WTC11 (cell line): ENCODE measurements at regions not wholly inside any gene's neighbourhood (a gene's known extent, or its start where the extent isn't known, plus 50 kb on each side); places are given as distances from the start of the nearest gene placed in this dataset.

Experiments
- ATAC-seq: fragments of 200-7000 bp; cut with Tn5 transposase; 2 replicates; pipeline ENCODE4 v1.10.0; 2021; ENCODE audit warnings: mild to moderate bottlenecking, moderate library complexity
- CTCF ChIA-PET: fragments of 300-600 bp; sonication (Branson Sonifier 250); formaldehyde crosslinking; loops from one replicate; lab custom pipeline; 2021; ENCODE audit warnings: antibody characterized with exemption; lab: Charles Lee
- POLR2A ChIA-PET: fragments of 350-600 bp; sonication (Branson Sonifier 250); formaldehyde crosslinking; loops from one replicate; lab custom pipeline; 2021; ENCODE audit warnings: antibody characterized with exemption; lab: Charles Lee
- DNase-seq: peaks from one replicate; pipeline ENCODE4 v3.0.0; 2021; ENCODE audit warnings: low spot score
- H3K27ac Mint-ChIP-seq: 2 replicates; pipeline ENCODE4 v1.8.0; 2021; ENCODE audit warnings: mixed read lengths
- H3K27me3 Mint-ChIP-seq: 2 replicates; pipeline ENCODE4 v1.8.0; 2021; ENCODE audit warnings: low read depth, mild to moderate bottlenecking, moderate library complexity, mixed read lengths
- H3K36me3 Mint-ChIP-seq: 2 replicates; pipeline ENCODE4 v1.8.0; 2021; ENCODE audit warnings: mixed read lengths
- H3K4me1 Mint-ChIP-seq: 2 replicates; pipeline ENCODE4 v1.8.0; 2022; ENCODE audit warnings: mixed read lengths
- H3K4me3 Mint-ChIP-seq: 2 replicates; pipeline ENCODE4 v1.8.0; 2021; ENCODE audit warnings: mild to moderate bottlenecking, moderate library complexity, mixed read lengths
- H3K9me3 Mint-ChIP-seq: 2 replicates; pipeline ENCODE4 v1.8.0; 2021; ENCODE audit warnings: mixed read lengths
- AFF4 ChIP-seq: sonication (generic); formaldehyde crosslinking; IDR thresholded peaks from 2 replicates; pipeline ENCODE4 v1.8.1; 2023; ENCODE audit warnings: mild to moderate bottlenecking, missing genetic modification reagents, borderline replicate concordance
- CREM ChIP-seq: sonication (generic); formaldehyde crosslinking; IDR thresholded peaks from 2 replicates; pipeline ENCODE4 v1.8.1; 2022; ENCODE audit warnings: mild to moderate bottlenecking, missing genetic modification reagents, moderate library complexity
- CTCF ChIP-seq: fragments of 200-600 bp; IDR thresholded peaks from 2 replicates; pipeline ENCODE4 v1.8.0; 2022; ENCODE audit warnings: antibody characterized with exemption
- ERG ChIP-seq: fragments of 250-450 bp; sonication (Bioruptor Pico); IDR thresholded peaks from 2 replicates; pipeline ENCODE4 v1.8.0; 2021; ENCODE audit warnings: mild to moderate bottlenecking
- ESRRA ChIP-seq: sonication (generic); formaldehyde crosslinking; IDR thresholded peaks from 2 replicates; pipeline ENCODE4 v1.8.1; 2022; ENCODE audit warnings: mild to moderate bottlenecking, missing genetic modification reagents, borderline replicate concordance
- FOXJ3 ChIP-seq: sonication (generic); formaldehyde crosslinking; IDR thresholded peaks from 2 replicates; pipeline ENCODE4 v1.9.0; 2021; ENCODE audit warnings: missing genetic modification reagents, mild to moderate bottlenecking, borderline replicate concordance
- FOXK1 ChIP-seq: sonication (generic); formaldehyde crosslinking; IDR thresholded peaks from 2 replicates; pipeline ENCODE4 v1.8.0; 2022; ENCODE audit warnings: mild to moderate bottlenecking, moderate library complexity, missing genetic modification reagents
- HMGXB4 ChIP-seq: sonication (generic); formaldehyde crosslinking; IDR thresholded peaks from 2 replicates; pipeline ENCODE4 v1.8.1; 2023; ENCODE audit warnings: mild to moderate bottlenecking, moderate library complexity, missing genetic modification reagents
- JAZF1 ChIP-seq: fragments of 250-450 bp; sonication (Bioruptor Pico); IDR thresholded peaks from 2 replicates; pipeline ENCODE4 v1.9.0; 2021; ENCODE audit warnings: moderate library complexity, mild to moderate bottlenecking, inconsistent platforms
- SP1 ChIP-seq: sonication (generic); formaldehyde crosslinking; conservative IDR thresholded peaks from 2 replicates; pipeline ENCODE4 v1.8.1; 2022; ENCODE audit warnings: missing genetic modification reagents
- TCF7 ChIP-seq: sonication (generic); formaldehyde crosslinking; IDR thresholded peaks from 2 replicates; pipeline ENCODE4 v1.8.0; 2022; ENCODE audit warnings: mild to moderate bottlenecking, low read depth, missing genetic modification reagents, moderate library complexity
- ZNF281 ChIP-seq: sonication (generic); formaldehyde crosslinking; IDR thresholded peaks from 2 replicates; pipeline ENCODE4 v1.8.0; 2023; ENCODE audit warnings: mild to moderate bottlenecking, missing genetic modification reagents
- ZNF423 ChIP-seq: fragments of 250-450 bp; sonication (Bioruptor Pico); IDR thresholded peaks from 2 replicates; pipeline ENCODE4 v2.1.2; 2022; ENCODE audit warnings: mild to moderate bottlenecking, moderate library complexity

GRCh38 chr2:5304640-5305039 lies 387.5 kb upstream of the SOX11 start:
- Mint-ChIP-seq H3K27ac (no peak overlapping the region), H3K4me1 (no peaks in the 10 kb centered on the region), H3K4me3 (no peak overlapping the region)
- POLR2A ChIA-PET = no interaction called here
- TF ChIP-seq AFF4 (CRISPR knock-in tag) = no peak
- no peak for TF ChIP-seq TCF7
- no peak for TF ChIP-seq ERG (CRISPR knock-in tag)
- no peak for TF ChIP-seq FOXK1 (CRISPR knock-in tag)
- no peak for TF ChIP-seq JAZF1 (CRISPR knock-in tag)
- no peak for TF ChIP-seq ZNF281 (CRISPR knock-in tag)
- no peak for TF ChIP-seq ZNF423 (CRISPR knock-in tag)
- TF ChIP-seq CREM (CRISPR knock-in tag) = no peak
- TF ChIP-seq ESRRA (CRISPR knock-in tag) = no peak
- TF ChIP-seq, all 79 proteins: peak for 0
- H3K9me3 Mint-ChIP-seq = peaks cover 82% of the 10 kb centered on the region
- no peak for ATAC-seq
- peaks cover 2% of the 10 kb centered on the region; the same call in 1 of the 2 replicates for H3K27me3 Mint-ChIP-seq
- no peak for DNase-seq
- CTCF ChIA-PET = no interaction called here
- H3K36me3 Mint-ChIP-seq = peaks cover 72% of the 10 kb centered on the region

GRCh38 chr2:5315041-5315440 lies 377.1 kb upstream of the SOX11 start:
- POLR2A ChIA-PET = no interaction called here
- H3K27me3 Mint-ChIP-seq = peaks cover 15% of the 10 kb centered on the region
- H3K9me3 Mint-ChIP-seq = peaks cover 91% of the 10 kb centered on the region

More at GRCh38 chr2:5315041-5315440, 377.1 kb upstream of the SOX11 start:
- CTCF ChIA-PET = no interaction called here
- H3K27ac Mint-ChIP-seq = no peak overlapping the region
- H3K4me1 Mint-ChIP-seq = no peaks in the 10 kb centered on the region
- TF ChIP-seq SP1 (CRISPR knock-in tag) (no peak), JAZF1 (CRISPR knock-in tag) (no peak), HMGXB4 (no peak), FOXJ3 (CRISPR knock-in tag) (no peak), CTCF (no peak)
- TF ChIP-seq, all 79 proteins: peak for 0
- Mint-ChIP-seq H3K4me3 (no peak overlapping the region), H3K36me3 (peaks cover 72% of the 10 kb centered on the region)
- ATAC-seq (no peak), DNase-seq (no peak)
